Peyer's patch (tissue), 4 donors: ENCODE measurements at regions not wholly inside any gene's neighbourhood (a gene's known extent, or its start where the extent isn't known, plus 50 kb on each side); places are given as distances from the start of the nearest gene placed in this dataset.

Experiments used
- CTCF ChIP-seq, 6 experiments: fragments of 450-650 bp in 4 of 6; fragments of 200-600 bp in 2 of 6; sonication (generic) in 1 of 6; IDR thresholded peaks; one replicate each; pipeline ENCODE4 v1.5.1; 2017 to 2019; ENCODE audit warnings: antibody characterized with exemption in 6 of 6, mild to moderate bottlenecking in 3 of 6, moderate library complexity in 1 of 6
- POLR2A ChIP-seq, 2 donors: fragments of 450-650 bp; IDR thresholded peaks; one replicate each; pipeline ENCODE4 v1.5.1; 2017; ENCODE audit warnings: antibody characterized with exemption in 2 of 2, mild to moderate bottlenecking in 2 of 2, moderate library complexity in 2 of 2

DNA sequence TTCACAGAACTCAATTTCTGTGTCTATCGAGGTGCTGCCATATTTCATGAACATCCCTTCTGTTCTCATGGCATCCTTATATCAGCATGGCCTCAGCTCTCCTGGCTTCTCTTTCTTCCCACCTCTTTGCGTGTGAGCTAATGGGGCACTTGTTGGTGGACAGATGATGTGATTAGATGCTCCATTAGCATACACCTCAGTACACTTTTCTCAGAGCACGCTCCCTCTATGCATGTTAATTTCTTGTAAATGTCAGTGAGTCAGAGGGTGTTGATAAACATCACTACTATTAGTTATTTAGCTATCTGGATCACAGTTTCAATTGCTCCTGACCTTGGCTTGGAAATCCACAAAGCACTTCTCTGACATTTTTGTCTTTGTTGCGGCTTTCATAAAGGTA lies 159.4 kb downstream of the CD8B2 start:
- no peak for TF ChIP-seq CTCF (IDR thresholded peaks at IDR 0.05)
- TF ChIP-seq POLR2A (IDR thresholded peaks at IDR 0.05): no peak
